ENCODE measurements at regions not wholly inside any gene's neighbourhood (a gene's known extent, or its start where the extent isn't known, plus 50 kb on each side); places are given as distances from the start of the nearest gene placed in this dataset.

GRCh38 chr3:99418709-99419108 lies 219.7 kb upstream of the COL8A1 start:
- TF ChIP-seq CTCF (IDR thresholded peaks at IDR 0.05; ENCODE audit: unreplicated experiment) = no peak
- H3K9me3 Mint-ChIP-seq (ENCODE audit: low read depth) = peaks cover 4% of the 10 kb centered on the region
- H3K36me3 Mint-ChIP-seq (ENCODE audit: insufficient read depth) = no peaks in the 10 kb centered on the region
- H3K4me3 Mint-ChIP-seq (ENCODE audit: low read depth) = no peak overlapping the region
- H3K27me3 Mint-ChIP-seq = no peaks in the 10 kb centered on the region
- no peak for DNase-seq (ENCODE audit: low spot score, unreplicated experiment)
- H3K27ac Mint-ChIP-seq = no peak overlapping the region
- no peaks in the 10 kb centered on the region for H3K4me1 Mint-ChIP-seq (ENCODE audit: low read depth)

- Mint-ChIP-seq H3K36me3 (ENCODE audit: insufficient read depth) (no peaks in the 10 kb centered on the region), H3K4me1 (ENCODE audit: low read depth) (no peaks in the 10 kb centered on the region), H3K27ac (no peak overlapping the region), H3K4me3 (ENCODE audit: low read depth) (no peak overlapping the region), H3K9me3 (ENCODE audit: low read depth) (peaks cover 4% of the 10 kb centered on the region), H3K27me3 (no peaks in the 10 kb centered on the region)
- DNase-seq (ENCODE audit: low spot score, unreplicated experiment) = no peak
- TF ChIP-seq CTCF (IDR thresholded peaks at IDR 0.05; ENCODE audit: unreplicated experiment) = no peak
These were observed 220.2 kb upstream of the COL8A1 start for GRCh38 chr3:99418209-99418635.

GRCh38 chr3:99413504-99413903 lies 224.9 kb upstream of the COL8A1 start:
- no peak for TF ChIP-seq CTCF (IDR thresholded peaks at IDR 0.05; ENCODE audit: unreplicated experiment)
- H3K4me1 Mint-ChIP-seq (ENCODE audit: low read depth) = no peaks in the 10 kb centered on the region
- H3K9me3 Mint-ChIP-seq (ENCODE audit: low read depth) = no peaks in the 10 kb centered on the region
- no peak overlapping the region for H3K27ac Mint-ChIP-seq
- no peaks in the 10 kb centered on the region for H3K27me3 Mint-ChIP-seq
- no peak for DNase-seq (ENCODE audit: low spot score, unreplicated experiment)
- H3K36me3 Mint-ChIP-seq (ENCODE audit: insufficient read depth) = no peaks in the 10 kb centered on the region
- H3K4me3 Mint-ChIP-seq (ENCODE audit: low read depth) = no peak overlapping the region

- Mint-ChIP-seq H3K27ac (no peak overlapping the region), H3K9me3 (ENCODE audit: low read depth) (no peaks in the 10 kb centered on the region), H3K36me3 (ENCODE audit: insufficient read depth) (no peaks in the 10 kb centered on the region), H3K27me3 (no peaks in the 10 kb centered on the region), H3K4me1 (ENCODE audit: low read depth) (no peaks in the 10 kb centered on the region), H3K4me3 (ENCODE audit: low read depth) (no peak overlapping the region)
- no peak for DNase-seq (ENCODE audit: low spot score, unreplicated experiment)
- no peak for TF ChIP-seq CTCF (IDR thresholded peaks at IDR 0.05; ENCODE audit: unreplicated experiment)
These were observed 227.5 kb upstream of the COL8A1 start for GRCh38 chr3:99410789-99411311.

- Mint-ChIP-seq H3K4me3 (ENCODE audit: low read depth) (no peak overlapping the region), H3K4me1 (ENCODE audit: low read depth) (no peaks in the 10 kb centered on the region), H3K36me3 (ENCODE audit: insufficient read depth) (no peaks in the 10 kb centered on the region), H3K9me3 (ENCODE audit: low read depth) (no peaks in the 10 kb centered on the region), H3K27ac (no peak overlapping the region), H3K27me3 (no peaks in the 10 kb centered on the region)
- no peak for DNase-seq (ENCODE audit: low spot score, unreplicated experiment)
- no peak for TF ChIP-seq CTCF (IDR thresholded peaks at IDR 0.05; ENCODE audit: unreplicated experiment)
These were observed 228.4 kb upstream of the COL8A1 start for GRCh38 chr3:99409961-99410360.

Data from progenitor cell of endocrine pancreas (in vitro differentiated cells).